Psoas muscle (tissue), 7 donors: ENCODE measurements at regions not wholly inside any gene's neighbourhood (a gene's known extent, or its start where the extent isn't known, plus 50 kb on each side); places are given as distances from the start of the nearest gene placed in this dataset.

Source experiments
- ATAC-seq, 4 donors: fragments of 200-7000 bp; cut with Tn5 transposase; one replicate each; pipeline ENCODE4 v1.9.1; 2020; ENCODE audit warnings: moderate library complexity in 3 of 4, mild to moderate bottlenecking in 2 of 4
- DNase-seq, 2 donors: peaks; one replicate each; pipeline ENCODE4 v3.0.0-alpha.2; 2020
- H3K27ac ChIP-seq: fragments of 200-600 bp; one replicate; pipeline ENCODE4 v1.8.0; 2022
- H3K27me3 ChIP-seq, 3 donors: fragments of 200-600 bp in 1 of 3; one replicate each; pipeline versions ENCODE4 v1.6.1 to v1.8.0; 2013 to 2022; ENCODE audit warnings: low read length in 2 of 3, mild to moderate bottlenecking in 2 of 3, moderate library complexity in 1 of 3; ENCODE audit not compliant: insufficient read depth in 3 of 3
- H3K36me3 ChIP-seq, 2 donors: fragments of 200-600 bp in 1 of 2; one replicate each; pipeline versions ENCODE4 v1.6.1 to v1.8.0; 2013 to 2022; ENCODE audit warnings: low read depth in 1 of 2, mild to moderate bottlenecking in 1 of 2, moderate library complexity in 1 of 2; ENCODE audit not compliant: insufficient read depth in 1 of 2
- H3K4me1 ChIP-seq: fragments of 200-600 bp; one replicate; pipeline ENCODE4 v1.8.0; 2022
- H3K4me3 ChIP-seq: fragments of 200-600 bp; one replicate; pipeline ENCODE4 v1.8.0; 2022; ENCODE audit warnings: mild to moderate bottlenecking
- H3K9me3 ChIP-seq: fragments of 200-600 bp; one replicate; pipeline ENCODE4 v1.8.0; 2022
- CTCF ChIP-seq: fragments of 200-600 bp; IDR thresholded peaks from one replicate; pipeline ENCODE4 v1.8.0; 2022; ENCODE audit warnings: antibody characterized with exemption
- WGBS, 3 donors: extraction: QIAGEN DNeasy Blood & Tissue Kit; methylation state at CpG; one replicate each; pipeline versions ENCODE4 v1.1.6 to v1.1.7; 2013; 5-methylcytosine and 5-hydroxymethylcytosine counted together
- intact Hi-C, 2 donors: fragments of 100-400 bp; cut with DNase I; formaldehyde crosslinking; loops; one replicate each; pipeline versions ENCODE4 v1.11.0 to v1.14.2; 2022
- donor health status: healthy with polysubstance abuse.
- donor health status: DM: no; HTN: no; CAD: no; lungs with moderate emphysema.
- donor health status: Bipolar disorder and iron deficiency.
- donor health status: healthy.
- donor health status: DM: yes; HTN: yes; CAD: no.
- donor health status: DM: no; HTN: no; CAD: no.
- donor health status: DM: yes; HTN: yes; CAD: no.

GRCh38 chr11:92540096-92540495 is 315.5 kb downstream of the FAT3 start:
- H3K9me3 ChIP-seq, result no peaks in the 10 kb centered on the region
- no peaks in the 10 kb centered on the region for H3K36me3 ChIP-seq
- no peak overlapping the region for H3K27ac ChIP-seq
- H3K27me3 ChIP-seq, result peaks cover 0 to 1% (median 0%) of the 10 kb centered on the region in 3 donors
- no peaks in the 10 kb centered on the region for H3K4me1 ChIP-seq
- TF ChIP-seq CTCF, result no peak
- intact Hi-C loops, result no loop called here
- ATAC-seq (no peak), DNase-seq (no peak)
- H3K4me3 ChIP-seq, result no peak overlapping the region
- 83 to 84% (median 83%) methylated on average over 4 of the region's 4 CpGs for WGBS, 3 donors

GRCh38 chr11:92545906-92546471 is 321.4 kb downstream of the FAT3 start:
- intact Hi-C loops, result no loop called here
- Histone ChIP-seq H3K4me3 (no peak overlapping the region), H3K4me1 (no peaks in the 10 kb centered on the region), H3K9me3 (no peaks in the 10 kb centered on the region), H3K27ac (no peak overlapping the region), H3K27me3 (no peaks in the 10 kb centered on the region), H3K36me3 (no peaks in the 10 kb centered on the region)
- no peak for TF ChIP-seq CTCF
- WGBS, 3 donors, result 41 to 47% (median 44%) methylated on average over 6 of the region's 6 CpGs
- no peak for DNase-seq
- ATAC-seq, result no peak

- intact Hi-C loops, result no loop called here
- no peaks in the 10 kb centered on the region for H3K9me3 ChIP-seq
- 78 to 89% (median 89%) methylated on average over 5 of the region's 5 CpGs for WGBS, 3 donors
Measured at GRCh38 chr11:92546603-92547002, 322.0 kb downstream of the FAT3 start.

GRCh38 chr11:92550411-92550810 is 325.8 kb downstream of the FAT3 start:
- Histone ChIP-seq H3K4me3 (no peak overlapping the region), H3K36me3 (no peaks in the 10 kb centered on the region), H3K27me3 (no peaks in the 10 kb centered on the region), H3K4me1 (no peaks in the 10 kb centered on the region), H3K9me3 (no peaks in the 10 kb centered on the region), H3K27ac (no peak overlapping the region)
- DNase-seq, result no peak
- intact Hi-C loops, result no loop called here
- ATAC-seq, result no peak
- TF ChIP-seq CTCF, result no peak

More at GRCh38 chr11:92546603-92547002, 322.0 kb downstream of the FAT3 start:
- DNase-seq (no peak), ATAC-seq (no peak)
- Histone ChIP-seq H3K36me3 (no peaks in the 10 kb centered on the region), H3K27ac (no peak overlapping the region), H3K27me3 (no peaks in the 10 kb centered on the region), H3K4me1 (no peaks in the 10 kb centered on the region), H3K4me3 (no peak overlapping the region)
- TF ChIP-seq CTCF, result no peak

GRCh38 chr11:92550871-92551270 is 326.3 kb downstream of the FAT3 start:
- no peaks in the 10 kb centered on the region for H3K27me3 ChIP-seq
- DNase-seq (no peak), ATAC-seq (no peak)
- no peaks in the 10 kb centered on the region for H3K36me3 ChIP-seq
- no peak for TF ChIP-seq CTCF
- intact Hi-C loops, result no loop called here
- H3K4me3 ChIP-seq, result no peak overlapping the region
- H3K4me1 ChIP-seq, result no peaks in the 10 kb centered on the region
- 85 to 94% (median 89%) methylated on average over 2 of the region's 2 CpGs for WGBS, 3 donors
- H3K27ac ChIP-seq, result no peak overlapping the region
- no peaks in the 10 kb centered on the region for H3K9me3 ChIP-seq
